Astrocyte (in vitro differentiated cells and primary cell): ENCODE measurements at regions not wholly inside any gene's neighbourhood (a gene's known extent, or its start where the extent isn't known, plus 50 kb on each side); places are given as distances from the start of the nearest gene placed in this dataset.

ENCODE experiments used
- EZH2 ChIP-seq: IDR thresholded peaks from 2 replicates; pipeline ENCODE4 v1.6.1; 2012; ENCODE audit warnings: mild to moderate bottlenecking, low read length, inconsistent platforms; ENCODE audit not compliant: insufficient read depth
- TF ChIP-seq, protein P1 (sequence below): IDR thresholded peaks from 2 replicates; pipeline ENCODE4 v1.5.1; 2011; ENCODE audit warnings: low read depth, mild to moderate bottlenecking, inconsistent platforms, low read length, moderate library complexity; ENCODE audit not compliant: insufficient read depth

DNA sequence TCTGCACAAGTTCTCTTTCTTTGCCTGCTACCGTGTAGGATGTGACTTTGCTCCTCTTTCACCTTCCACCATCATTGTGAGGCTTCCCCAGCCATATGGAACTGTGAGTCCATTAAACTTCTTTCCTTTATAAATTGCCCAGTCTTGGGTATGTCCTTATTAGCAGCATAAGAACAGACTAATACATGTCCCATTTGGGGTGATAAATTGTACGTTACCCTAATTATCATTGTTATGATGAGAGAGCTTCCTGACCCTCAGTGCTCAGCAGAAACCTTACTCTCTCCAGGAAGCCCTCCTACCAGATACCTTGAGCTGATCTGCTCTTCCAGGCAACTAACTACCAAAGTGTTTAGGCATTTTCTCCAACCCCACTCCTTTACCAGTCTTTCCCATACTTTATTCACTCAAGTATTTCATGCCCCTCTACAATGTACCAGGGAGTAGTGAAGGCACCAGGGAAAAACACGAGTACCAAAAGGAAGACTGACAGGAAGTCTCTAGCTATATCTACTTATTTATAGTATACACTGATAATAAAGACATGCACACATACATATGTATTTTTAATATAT lies 196.2 kb downstream of the MYCN start:
- TF ChIP-seq, protein P1, sequence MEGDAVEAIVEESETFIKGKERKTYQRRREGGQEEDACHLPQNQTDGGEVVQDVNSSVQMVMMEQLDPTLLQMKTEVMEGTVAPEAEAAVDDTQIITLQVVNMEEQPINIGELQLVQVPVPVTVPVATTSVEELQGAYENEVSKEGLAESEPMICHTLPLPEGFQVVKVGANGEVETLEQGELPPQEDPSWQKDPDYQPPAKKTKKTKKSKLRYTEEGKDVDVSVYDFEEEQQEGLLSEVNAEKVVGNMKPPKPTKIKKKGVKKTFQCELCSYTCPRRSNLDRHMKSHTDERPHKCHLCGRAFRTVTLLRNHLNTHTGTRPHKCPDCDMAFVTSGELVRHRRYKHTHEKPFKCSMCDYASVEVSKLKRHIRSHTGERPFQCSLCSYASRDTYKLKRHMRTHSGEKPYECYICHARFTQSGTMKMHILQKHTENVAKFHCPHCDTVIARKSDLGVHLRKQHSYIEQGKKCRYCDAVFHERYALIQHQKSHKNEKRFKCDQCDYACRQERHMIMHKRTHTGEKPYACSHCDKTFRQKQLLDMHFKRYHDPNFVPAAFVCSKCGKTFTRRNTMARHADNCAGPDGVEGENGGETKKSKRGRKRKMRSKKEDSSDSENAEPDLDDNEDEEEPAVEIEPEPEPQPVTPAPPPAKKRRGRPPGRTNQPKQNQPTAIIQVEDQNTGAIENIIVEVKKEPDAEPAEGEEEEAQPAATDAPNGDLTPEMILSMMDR = no peak
- no peak for TF ChIP-seq EZH2
